ENCODE measurements at regions not wholly inside any gene's neighbourhood (a gene's known extent, or its start where the extent isn't known, plus 50 kb on each side); places are given as distances from the start of the nearest gene placed in this dataset.

- intact Hi-C loops (cut with micrococcal nuclease) (no loop called here), in situ Hi-C loops (cut with MboI) (no loop called here)
- POLR2A ChIA-PET, result no interaction called here
- no TSS peak for BruUV-seq (replicated peaks)
- CTCF ChIA-PET (ENCODE audit: low intra/inter-chr PET ratio), result no interaction called here
- H4K20me1 ChIP-seq (replicated peaks; ENCODE audit: control insufficient read depth, insufficient read depth, low read length), result no peaks in the 10 kb centered on the region
- H3K4me3 ChIP-seq, result no peak overlapping the region
- no peaks in the 10 kb centered on the region for H3K36me3 ChIP-seq (ENCODE audit: control insufficient read depth, insufficient read depth, low read length)
- no peak overlapping the region for H2AFZ ChIP-seq (ENCODE audit: low read depth, low read length)
- 0% methylated on average over 4 of the region's 4 CpGs for WGBS (ENCODE audit: insufficient coverage, low coverage, missing lambda C conversion rate)
- FAIRE-seq (no peak), DNase-seq (ENCODE audit: extremely low read depth in 1 of 4, low spot score in 3 of 4) (no peak), ATAC-seq (no peak)
- no peak overlapping the region for H3K9ac ChIP-seq (ENCODE audit: insufficient read depth in 1 of 2, low read depth in 2 of 2, low read length in 2 of 2)
- no peak overlapping the region for H3K27ac ChIP-seq (ENCODE audit: extremely low read depth, low read depth, low read length)
- H3K79me2 ChIP-seq (ENCODE audit: control insufficient read depth, insufficient read depth, low read length), result no peaks in the 10 kb centered on the region
- no peaks in the 10 kb centered on the region for H3K4me1 ChIP-seq (replicated peaks in 1 of 2; ENCODE audit: control insufficient read depth in 2 of 2, insufficient read depth in 2 of 2, low read length in 2 of 2)
- H3K9me3 ChIP-seq (replicated peaks; ENCODE audit: control insufficient read depth, insufficient read depth, low read depth, low read length), result no peaks in the 10 kb centered on the region
- H3K4me2 ChIP-seq (ENCODE audit: insufficient read depth, low read length), result no peak overlapping the region
- H3K27me3 ChIP-seq (ENCODE audit: control insufficient read depth in 2 of 2, insufficient read depth in 2 of 2, low read length in 2 of 2), result no peaks in the 10 kb centered on the region
- H3K9me1 ChIP-seq (ENCODE audit: control insufficient read depth, insufficient read depth, low read length), result no peaks in the 10 kb centered on the region
- TF ChIP-seq ZKSCAN8 (CRISPR knock-in tag; IDR thresholded peaks at IDR 0.05), result no peak
- TF ChIP-seq RHOXF2B (CRISPR knock-in tag; conservative IDR thresholded peaks at IDR 0.05), result no peak
- TF ChIP-seq DEAF1 (CRISPR knock-in tag; IDR thresholded peaks at IDR 0.05), result no peak
- no peak for TF ChIP-seq JUND (IDR thresholded peaks at IDR 0.05; ENCODE audit: borderline replicate concordance, low read depth, low read length)
- TF ChIP-seq JUND (tag; IDR thresholded peaks at IDR 0.05; ENCODE audit: borderline replicate concordance, low read depth, low read length), result no peak
- no peak for TF ChIP-seq CHD4 (IDR thresholded peaks at IDR 0.05; ENCODE audit: insufficient read depth, insufficient replicate concordance, low read depth, low read length, poor library complexity, severe bottlenecking)
- TF ChIP-seq NCOR1 (IDR thresholded peaks at IDR 0.05), result no peak
- no peak for TF ChIP-seq STAT5B (CRISPR knock-in tag; IDR thresholded peaks at IDR 0.05)
- no peak for TF ChIP-seq ZMIZ1 (IDR thresholded peaks at IDR 0.05; ENCODE audit: low read depth in 2 of 2, low read length in 2 of 2)
- TF ChIP-seq ZNF143 (CRISPR knock-in tag; IDR thresholded peaks at IDR 0.05), result no peak
- TF ChIP-seq ZNF12 (CRISPR knock-in tag; IDR thresholded peaks at IDR 0.05), result no peak
- TF ChIP-seq ELF1 (tag; IDR thresholded peaks at IDR 0.05), result no peak
- no peak for TF ChIP-seq ZNF217 (CRISPR knock-in tag; IDR thresholded peaks at IDR 0.05)
- no peak for TF ChIP-seq MCM7 (IDR thresholded peaks at IDR 0.05)
- TF ChIP-seq HMG20A (CRISPR knock-in tag; conservative IDR thresholded peaks at IDR 0.05), result no peak
- TF ChIP-seq FOXP4 (CRISPR knock-in tag; IDR thresholded peaks at IDR 0.05; ENCODE audit: borderline replicate concordance), result no peak
- no peak for TF ChIP-seq SMARCC2 (IDR thresholded peaks at IDR 0.05; ENCODE audit: low read depth)
- no peak for TF ChIP-seq GATA2 (CRISPR knock-in tag; IDR thresholded peaks at IDR 0.05)
Measured at GRCh38 chr6:78713564-78713963, 153.8 kb upstream of the IRAK1BP1 start.

Measured in K562 (cell line).